Spleen (tissue), 7 donors: ENCODE measurements at regions not wholly inside any gene's neighbourhood (a gene's known extent, or its start where the extent isn't known, plus 50 kb on each side); places are given as distances from the start of the nearest gene placed in this dataset.

Experiments used
- POLR2A ChIP-seq, 3 donors: fragments of 450-650 bp; IDR thresholded peaks; one replicate each; pipeline ENCODE4 v1.5.1; 2017; ENCODE audit warnings: antibody characterized with exemption in 3 of 3, mild to moderate bottlenecking in 1 of 3
- TF ChIP-seq, protein P1 (sequence below), 11 experiments: fragments of 200-600 bp in 7 of 11; fragments of 450-650 bp in 4 of 11; sonication (generic) in 4 of 11; IDR thresholded peaks in 8 of 11; conservative IDR thresholded peaks in 3 of 11; 1 replicate in 7 of 11; 2 replicates in 4 of 11; pipeline versions ENCODE4 v1.4.0 to v1.8.0; 2016 to 2021; ENCODE audit warnings: antibody characterized with exemption in 11 of 11, inconsistent platforms in 4 of 11, mild to moderate bottlenecking in 1 of 11
- donor health status: DM: no; HTN: no; CAD: no; lungs with moderate emphysema.
- donor health status: DM: no; HTN: no; CAD: no.
- donor health status: DM: no; HTN: no; CAD: no.

DNA sequence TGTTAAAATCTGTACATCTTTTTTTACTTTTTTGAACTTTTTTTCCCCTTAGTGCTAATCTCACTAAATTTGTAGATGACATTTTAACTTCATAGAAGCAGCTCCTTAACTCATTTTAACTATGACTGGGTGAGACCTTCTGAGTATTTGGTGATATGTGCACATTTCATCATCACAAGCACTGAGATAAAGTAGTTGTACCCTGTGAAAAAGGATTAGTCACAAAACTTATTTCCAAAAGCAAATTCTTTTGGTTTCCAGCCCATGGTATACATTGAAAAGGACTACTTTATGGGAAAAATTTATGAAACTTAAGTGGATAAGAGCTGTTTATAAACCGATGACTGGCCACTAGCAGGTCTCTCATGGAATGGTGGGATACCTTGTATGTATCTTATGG is 581.5 kb downstream of the PLCL1 start:
- TF ChIP-seq, protein P1, sequence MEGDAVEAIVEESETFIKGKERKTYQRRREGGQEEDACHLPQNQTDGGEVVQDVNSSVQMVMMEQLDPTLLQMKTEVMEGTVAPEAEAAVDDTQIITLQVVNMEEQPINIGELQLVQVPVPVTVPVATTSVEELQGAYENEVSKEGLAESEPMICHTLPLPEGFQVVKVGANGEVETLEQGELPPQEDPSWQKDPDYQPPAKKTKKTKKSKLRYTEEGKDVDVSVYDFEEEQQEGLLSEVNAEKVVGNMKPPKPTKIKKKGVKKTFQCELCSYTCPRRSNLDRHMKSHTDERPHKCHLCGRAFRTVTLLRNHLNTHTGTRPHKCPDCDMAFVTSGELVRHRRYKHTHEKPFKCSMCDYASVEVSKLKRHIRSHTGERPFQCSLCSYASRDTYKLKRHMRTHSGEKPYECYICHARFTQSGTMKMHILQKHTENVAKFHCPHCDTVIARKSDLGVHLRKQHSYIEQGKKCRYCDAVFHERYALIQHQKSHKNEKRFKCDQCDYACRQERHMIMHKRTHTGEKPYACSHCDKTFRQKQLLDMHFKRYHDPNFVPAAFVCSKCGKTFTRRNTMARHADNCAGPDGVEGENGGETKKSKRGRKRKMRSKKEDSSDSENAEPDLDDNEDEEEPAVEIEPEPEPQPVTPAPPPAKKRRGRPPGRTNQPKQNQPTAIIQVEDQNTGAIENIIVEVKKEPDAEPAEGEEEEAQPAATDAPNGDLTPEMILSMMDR (IDR thresholded peaks at IDR 0.05 in 8 of 11, conservative IDR thresholded peaks at IDR 0.05 in 3 of 11), result no peak
- TF ChIP-seq POLR2A (IDR thresholded peaks at IDR 0.05), result no peak
